Stomach (tissue), 4 donors: ENCODE measurements at regions not wholly inside any gene's neighbourhood (a gene's known extent, or its start where the extent isn't known, plus 50 kb on each side); places are given as distances from the start of the nearest gene placed in this dataset.

ENCODE experiments used
- POLR2A ChIP-seq, 4 donors: fragments of 450-650 bp; IDR thresholded peaks; one replicate each; pipeline ENCODE4 v1.6.1; 2016; ENCODE audit warnings: antibody characterized with exemption in 4 of 4, control low read depth in 2 of 4, mild to moderate bottlenecking in 1 of 4, moderate library complexity in 1 of 4
- POLR2AphosphoS5 ChIP-seq, 3 donors: sonication (generic); formaldehyde crosslinking; IDR thresholded peaks; one replicate each; pipeline ENCODE4 v1.6.1; 2016; ENCODE audit warnings: antibody characterized with exemption in 3 of 3
- TF ChIP-seq, protein P1 (sequence below), 7 experiments: fragments of 450-650 bp in 4 of 7; fragments of 200-600 bp in 3 of 7; sonication (generic) in 3 of 7; IDR thresholded peaks; one replicate each; pipeline ENCODE4 v1.5.1; 2016 to 2019; ENCODE audit warnings: antibody characterized with exemption in 7 of 7, control low read depth in 2 of 7, mild to moderate bottlenecking in 1 of 7

DNA sequence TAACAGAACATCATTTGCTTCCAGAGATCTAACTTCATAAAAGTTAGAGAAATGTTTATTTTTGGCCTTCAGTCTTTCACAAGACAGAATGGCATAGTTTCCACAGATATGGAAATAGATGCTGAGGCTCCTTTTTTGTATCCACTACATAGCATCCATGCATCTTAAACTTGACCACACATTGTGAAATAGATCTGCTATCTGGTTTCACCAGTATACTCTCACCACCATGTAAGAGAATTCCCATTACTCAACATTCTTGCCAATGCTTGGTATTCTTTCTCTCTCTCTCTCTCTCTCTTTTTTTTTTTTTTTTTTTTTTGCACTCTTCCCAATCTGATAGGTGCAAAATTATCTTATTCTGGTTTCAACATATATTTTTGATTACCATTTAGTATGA is 52.1 kb upstream of the PRMT6 start:
- no peak for TF ChIP-seq POLR2A (IDR thresholded peaks at IDR 0.05)
- no peak for TF ChIP-seq POLR2AphosphoS5 (IDR thresholded peaks at IDR 0.05)
- TF ChIP-seq, protein P1, sequence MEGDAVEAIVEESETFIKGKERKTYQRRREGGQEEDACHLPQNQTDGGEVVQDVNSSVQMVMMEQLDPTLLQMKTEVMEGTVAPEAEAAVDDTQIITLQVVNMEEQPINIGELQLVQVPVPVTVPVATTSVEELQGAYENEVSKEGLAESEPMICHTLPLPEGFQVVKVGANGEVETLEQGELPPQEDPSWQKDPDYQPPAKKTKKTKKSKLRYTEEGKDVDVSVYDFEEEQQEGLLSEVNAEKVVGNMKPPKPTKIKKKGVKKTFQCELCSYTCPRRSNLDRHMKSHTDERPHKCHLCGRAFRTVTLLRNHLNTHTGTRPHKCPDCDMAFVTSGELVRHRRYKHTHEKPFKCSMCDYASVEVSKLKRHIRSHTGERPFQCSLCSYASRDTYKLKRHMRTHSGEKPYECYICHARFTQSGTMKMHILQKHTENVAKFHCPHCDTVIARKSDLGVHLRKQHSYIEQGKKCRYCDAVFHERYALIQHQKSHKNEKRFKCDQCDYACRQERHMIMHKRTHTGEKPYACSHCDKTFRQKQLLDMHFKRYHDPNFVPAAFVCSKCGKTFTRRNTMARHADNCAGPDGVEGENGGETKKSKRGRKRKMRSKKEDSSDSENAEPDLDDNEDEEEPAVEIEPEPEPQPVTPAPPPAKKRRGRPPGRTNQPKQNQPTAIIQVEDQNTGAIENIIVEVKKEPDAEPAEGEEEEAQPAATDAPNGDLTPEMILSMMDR (IDR thresholded peaks at IDR 0.05), result no peak
